NB4 (cell line): ENCODE measurements at regions not wholly inside any gene's neighbourhood (a gene's known extent, or its start where the extent isn't known, plus 50 kb on each side); places are given as distances from the start of the nearest gene placed in this dataset.
A peak's percentile ranks its signal among the peaks of the same experiment; 100 is the strongest.

Experiments
- DNase-seq: peaks from one replicate; pipeline ENCODE4 v3.0.0; 2010; ENCODE audit warnings: low read depth
- H3K4me3 ChIP-seq: one replicate; pipeline ENCODE4 v1.5.1; 2011; ENCODE audit warnings: mild to moderate bottlenecking, low read depth, low read length, moderate library complexity
- CTCF ChIP-seq: IDR thresholded peaks from one replicate; pipeline ENCODE4 v1.5.1; 2012; ENCODE audit warnings: low read depth, low read length
- MAX ChIP-seq: IDR thresholded peaks from 2 replicates; pipeline ENCODE4 v1.6.1; 2011; ENCODE audit warnings: low read depth, low read length
- MYC ChIP-seq: IDR thresholded peaks from 2 replicates; pipeline ENCODE4 v1.6.1; 2011; ENCODE audit warnings: low read depth, low read length
- POLR2A ChIP-seq: IDR thresholded peaks from 2 replicates; pipeline ENCODE4 v1.6.1; 2011; ENCODE audit warnings: mild to moderate bottlenecking; ENCODE audit not compliant: insufficient read length; ENCODE audit errors: extremely low read depth

GRCh38 chr15:69660114-69660513 lies 207.5 kb downstream of the RPLP1 start:
- no peak for DNase-seq
- H3K4me3 ChIP-seq, result no peak overlapping the region
- TF ChIP-seq MAX (no peak), CTCF (no peak), POLR2A (no peak), MYC (no peak)

GRCh38 chr15:69660658-69661405 lies 208.2 kb downstream of the RPLP1 start:
- no peak overlapping the region for H3K4me3 ChIP-seq
- DNase-seq, result peak; percentile 37
- TF ChIP-seq MYC (no peak), CTCF (no peak), POLR2A (no peak), MAX (no peak)

GRCh38 chr15:69661446-69661845 lies 208.8 kb downstream of the RPLP1 start:
- no peak for DNase-seq
- TF ChIP-seq MYC (no peak), POLR2A (no peak), CTCF (no peak)

GRCh38 chr15:69661871-69662644 lies 209.4 kb downstream of the RPLP1 start:
- H3K4me3 ChIP-seq, result no peak overlapping the region
- no peak for TF ChIP-seq POLR2A
- no peak for TF ChIP-seq CTCF
- TF ChIP-seq MYC, result no peak
- TF ChIP-seq MAX, result no peak
- no peak for DNase-seq

More at GRCh38 chr15:69661446-69661845, 208.8 kb downstream of the RPLP1 start:
- H3K4me3 ChIP-seq, result no peak overlapping the region

GRCh38 chr15:69662645-69663000 lies 210.0 kb downstream of the RPLP1 start:
- DNase-seq, result no peak

More at GRCh38 chr15:69662645-69663000, 210.0 kb downstream of the RPLP1 start:
- TF ChIP-seq MYC, result no peak
- no peak for TF ChIP-seq MAX
- TF ChIP-seq CTCF, result no peak
- no peak for TF ChIP-seq POLR2A
- H3K4me3 ChIP-seq, result no peak overlapping the region
